ENCODE measurements at regions not wholly inside any gene's neighbourhood (a gene's known extent, or its start where the extent isn't known, plus 50 kb on each side); places are given as distances from the start of the nearest gene placed in this dataset.
"Not testable (repeated sequence)": the region's sequence is repeated elsewhere in the genome, so short reads cannot be mapped to it uniquely, and the experiment has no call there.

GRCh38 chr1:38481871-38482826 lies 377.4 kb downstream of the RRAGC start:
- no peak for DNase-seq (ENCODE audit: low read depth, low spot score)
- no peak for TF ChIP-seq CTCF (IDR thresholded peaks at IDR 0.05; ENCODE audit: low read depth, low read length)
- in situ Hi-C loops (cut with HindIII; ENCODE audit: low sequenced_read_pairs), result no loop called here
- H3K4me3 ChIP-seq (ENCODE audit: low read depth, low read length), result no peak overlapping the region

GRCh38 chr1:38479662-38480061 lies 379.9 kb downstream of the RRAGC start:
- in situ Hi-C loops (cut with HindIII; ENCODE audit: low sequenced_read_pairs); DNase-seq (ENCODE audit: low read depth, low spot score); H3K4me3 ChIP-seq (ENCODE audit: low read depth, low read length): not testable (repeated sequence)

- in situ Hi-C loops (cut with HindIII; ENCODE audit: low sequenced_read_pairs), result no loop called here
- no peak for TF ChIP-seq CTCF (IDR thresholded peaks at IDR 0.05; ENCODE audit: low read depth, low read length)
- DNase-seq (ENCODE audit: low read depth, low spot score), result no peak
- no peak overlapping the region for H3K4me3 ChIP-seq (ENCODE audit: low read depth, low read length)
Measured at GRCh38 chr1:38477811-38478210, 381.8 kb downstream of the RRAGC start.

GRCh38 chr1:38476850-38477178 lies 382.8 kb downstream of the RRAGC start:
- no peak overlapping the region for H3K4me3 ChIP-seq (ENCODE audit: low read depth, low read length)
- TF ChIP-seq CTCF (IDR thresholded peaks at IDR 0.05; ENCODE audit: low read depth, low read length), result no peak
- in situ Hi-C loops (cut with HindIII; ENCODE audit: low sequenced_read_pairs), result no loop called here
- no peak for DNase-seq (ENCODE audit: low read depth, low spot score)

- DNase-seq (ENCODE audit: low read depth, low spot score), result no peak
- H3K4me3 ChIP-seq (ENCODE audit: low read depth, low read length), result no peak overlapping the region
- TF ChIP-seq CTCF (IDR thresholded peaks at IDR 0.05; ENCODE audit: low read depth, low read length), result no peak
- in situ Hi-C loops (cut with HindIII; ENCODE audit: low sequenced_read_pairs), result no loop called here
Measured at GRCh38 chr1:38476111-38476849, 383.3 kb downstream of the RRAGC start.

- TF ChIP-seq CTCF (IDR thresholded peaks at IDR 0.05; ENCODE audit: low read depth, low read length), result no peak
- H3K4me3 ChIP-seq (ENCODE audit: low read depth, low read length), result no peak overlapping the region
- in situ Hi-C loops (cut with HindIII; ENCODE audit: low sequenced_read_pairs), result no loop called here
- DNase-seq (ENCODE audit: low read depth, low spot score), result no peak
Measured at GRCh38 chr1:38475624-38476005, 384.0 kb downstream of the RRAGC start.

Data from astrocyte of the spinal cord (primary cell).